Testis (tissue), 2 donors: ENCODE measurements at regions not wholly inside any gene's neighbourhood (a gene's known extent, or its start where the extent isn't known, plus 50 kb on each side); places are given as distances from the start of the nearest gene placed in this dataset.

Experiments
- POLR2A ChIP-seq: fragments of 450-650 bp; IDR thresholded peaks from one replicate; pipeline ENCODE4 v1.6.1; 2017; ENCODE audit warnings: antibody characterized with exemption, mild to moderate bottlenecking, moderate library complexity
- TF ChIP-seq, protein P1 (sequence below), 3 experiments: fragments of 450-650 bp in 2 of 3; fragments of 200-600 bp in 1 of 3; sonication (generic) in 1 of 3; IDR thresholded peaks; one replicate each; pipeline ENCODE4 v1.5.1; 2016 to 2019; ENCODE audit warnings: antibody characterized with exemption in 3 of 3, mild to moderate bottlenecking in 2 of 3, moderate library complexity in 1 of 3

DNA sequence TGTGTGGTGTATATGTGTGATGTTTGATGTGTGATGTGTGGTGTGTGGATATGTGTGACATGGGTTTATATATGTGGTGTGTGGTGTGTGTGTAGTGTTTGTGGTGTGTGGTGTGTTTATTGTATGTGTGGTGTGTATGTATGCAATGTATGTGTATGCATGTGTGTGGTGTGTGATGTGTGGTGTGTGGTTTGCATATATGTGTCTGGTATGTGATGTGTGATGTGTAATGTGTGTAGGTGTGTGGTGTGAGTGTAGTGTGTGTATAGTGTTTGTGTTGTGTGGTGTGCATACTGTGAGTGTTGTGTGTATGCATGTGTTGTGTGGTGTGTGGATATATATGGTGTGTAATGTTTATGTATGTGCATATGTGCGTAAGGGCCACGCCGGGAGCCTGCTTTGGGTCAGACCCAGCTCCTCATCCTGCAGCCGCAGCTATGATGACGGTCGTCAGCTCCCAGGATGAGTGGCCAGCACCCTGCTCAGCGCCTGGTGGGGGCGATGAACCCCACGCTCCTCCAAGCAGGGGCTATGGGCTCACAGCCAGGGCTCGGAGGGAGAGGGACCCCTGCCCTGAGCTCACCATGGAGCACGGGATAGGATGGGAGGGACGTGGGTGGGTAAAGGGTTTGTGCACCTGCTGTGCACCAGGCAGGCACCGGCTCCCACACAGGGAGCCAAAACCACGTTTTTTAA is 331.3 kb downstream of the EIPR1 start:
- TF ChIP-seq, protein P1, sequence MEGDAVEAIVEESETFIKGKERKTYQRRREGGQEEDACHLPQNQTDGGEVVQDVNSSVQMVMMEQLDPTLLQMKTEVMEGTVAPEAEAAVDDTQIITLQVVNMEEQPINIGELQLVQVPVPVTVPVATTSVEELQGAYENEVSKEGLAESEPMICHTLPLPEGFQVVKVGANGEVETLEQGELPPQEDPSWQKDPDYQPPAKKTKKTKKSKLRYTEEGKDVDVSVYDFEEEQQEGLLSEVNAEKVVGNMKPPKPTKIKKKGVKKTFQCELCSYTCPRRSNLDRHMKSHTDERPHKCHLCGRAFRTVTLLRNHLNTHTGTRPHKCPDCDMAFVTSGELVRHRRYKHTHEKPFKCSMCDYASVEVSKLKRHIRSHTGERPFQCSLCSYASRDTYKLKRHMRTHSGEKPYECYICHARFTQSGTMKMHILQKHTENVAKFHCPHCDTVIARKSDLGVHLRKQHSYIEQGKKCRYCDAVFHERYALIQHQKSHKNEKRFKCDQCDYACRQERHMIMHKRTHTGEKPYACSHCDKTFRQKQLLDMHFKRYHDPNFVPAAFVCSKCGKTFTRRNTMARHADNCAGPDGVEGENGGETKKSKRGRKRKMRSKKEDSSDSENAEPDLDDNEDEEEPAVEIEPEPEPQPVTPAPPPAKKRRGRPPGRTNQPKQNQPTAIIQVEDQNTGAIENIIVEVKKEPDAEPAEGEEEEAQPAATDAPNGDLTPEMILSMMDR (IDR thresholded peaks at IDR 0.05): no peak
- no peak for TF ChIP-seq POLR2A
